RWPE2 (cell line): ENCODE measurements at regions not wholly inside any gene's neighbourhood (a gene's known extent, or its start where the extent isn't known, plus 50 kb on each side); places are given as distances from the start of the nearest gene placed in this dataset.

Experiments used
- ATAC-seq: fragments of 200-7000 bp; cut with Tn5 transposase; 3 replicates; pipeline ENCODE4 v1.9.1; 2021; ENCODE audit warnings: low read depth
- DNase-seq: peaks from one replicate; pipeline ENCODE4 v3.0.0-alpha.2; 2020; ENCODE audit warnings: low spot score
- H3K27ac ChIP-seq: fragments of 450-650 bp; 2 replicates; pipeline ENCODE4 v1.5.1; 2017; ENCODE audit warnings: mild to moderate bottlenecking; ENCODE audit not compliant: poor library complexity, severe bottlenecking
- H3K27me3 ChIP-seq: fragments of 250-450 bp; sonication (Bioruptor Pico); 2 replicates; pipeline ENCODE4 v1.5.1; 2021; ENCODE audit warnings: mild to moderate bottlenecking, moderate library complexity; ENCODE audit not compliant: insufficient read depth, poor library complexity, severe bottlenecking
- H3K36me3 ChIP-seq: fragments of 250-450 bp; sonication (Bioruptor Pico); 2 replicates; pipeline ENCODE4 v1.5.1; 2020; ENCODE audit warnings: low read depth, mild to moderate bottlenecking, moderate library complexity
- H3K4me1 ChIP-seq: fragments of 250-450 bp; sonication (Bioruptor Pico); 2 replicates; pipeline ENCODE4 v1.5.1; 2021; ENCODE audit warnings: mild to moderate bottlenecking, moderate library complexity; ENCODE audit not compliant: insufficient read depth, poor library complexity, severe bottlenecking
- H3K4me3 ChIP-seq: fragments of 250-450 bp; sonication (Bioruptor Pico); 2 replicates; pipeline ENCODE4 v1.5.1; 2021; ENCODE audit warnings: mild to moderate bottlenecking, moderate library complexity; ENCODE audit not compliant: severe bottlenecking
- H3K9me3 ChIP-seq: fragments of 250-450 bp; sonication (Bioruptor Pico); 2 replicates; pipeline ENCODE4 v1.5.1; 2021; ENCODE audit warnings: mild to moderate bottlenecking, moderate library complexity; ENCODE audit not compliant: severe bottlenecking
- TF ChIP-seq, protein P1 (sequence below): fragments of 450-650 bp; IDR thresholded peaks from one replicate; pipeline ENCODE4 v1.5.1; 2017; ENCODE audit warnings: mild to moderate bottlenecking, moderate library complexity; ENCODE audit not compliant: poor library complexity, severe bottlenecking

- DNase-seq (no peak), ATAC-seq (peak; percentile 29)
- no peaks in the 10 kb centered on the region for H3K27me3 ChIP-seq
- H3K9me3 ChIP-seq = no peaks in the 10 kb centered on the region
- TF ChIP-seq, protein P1, sequence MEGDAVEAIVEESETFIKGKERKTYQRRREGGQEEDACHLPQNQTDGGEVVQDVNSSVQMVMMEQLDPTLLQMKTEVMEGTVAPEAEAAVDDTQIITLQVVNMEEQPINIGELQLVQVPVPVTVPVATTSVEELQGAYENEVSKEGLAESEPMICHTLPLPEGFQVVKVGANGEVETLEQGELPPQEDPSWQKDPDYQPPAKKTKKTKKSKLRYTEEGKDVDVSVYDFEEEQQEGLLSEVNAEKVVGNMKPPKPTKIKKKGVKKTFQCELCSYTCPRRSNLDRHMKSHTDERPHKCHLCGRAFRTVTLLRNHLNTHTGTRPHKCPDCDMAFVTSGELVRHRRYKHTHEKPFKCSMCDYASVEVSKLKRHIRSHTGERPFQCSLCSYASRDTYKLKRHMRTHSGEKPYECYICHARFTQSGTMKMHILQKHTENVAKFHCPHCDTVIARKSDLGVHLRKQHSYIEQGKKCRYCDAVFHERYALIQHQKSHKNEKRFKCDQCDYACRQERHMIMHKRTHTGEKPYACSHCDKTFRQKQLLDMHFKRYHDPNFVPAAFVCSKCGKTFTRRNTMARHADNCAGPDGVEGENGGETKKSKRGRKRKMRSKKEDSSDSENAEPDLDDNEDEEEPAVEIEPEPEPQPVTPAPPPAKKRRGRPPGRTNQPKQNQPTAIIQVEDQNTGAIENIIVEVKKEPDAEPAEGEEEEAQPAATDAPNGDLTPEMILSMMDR = no peak
- H3K4me3 ChIP-seq = no peak overlapping the region
- H3K4me1 ChIP-seq = peaks cover 51% of the 10 kb centered on the region
- H3K36me3 ChIP-seq = no peaks in the 10 kb centered on the region
- peak overlapping the region; percentile 99 for H3K27ac ChIP-seq
These were observed 95.1 kb upstream of the DNAH5 start for GRCh38 chr5:14039576-14039975.

DNA sequence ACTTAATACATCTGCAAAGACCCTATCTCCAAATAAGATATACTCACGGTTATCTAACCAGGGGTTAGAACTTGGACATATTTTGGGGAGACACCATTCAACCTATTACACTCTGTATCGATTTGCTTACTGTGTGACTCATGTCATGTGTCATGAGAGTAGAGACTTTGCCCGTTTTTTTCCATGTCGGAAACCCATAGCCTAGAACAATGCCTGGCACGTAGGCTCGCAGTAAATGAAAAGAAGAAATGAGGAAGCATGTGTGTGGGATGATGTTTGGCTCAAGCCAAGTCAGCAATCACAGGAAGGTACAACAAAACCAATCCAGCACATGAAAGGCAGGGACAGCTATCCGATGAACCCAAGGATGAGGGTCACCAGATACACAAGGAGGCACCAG lies 94.6 kb upstream of the DNAH5 start:
- 0 out of 3 replicates have a peak, but pooled peaks have one; percentile 4 for ATAC-seq
- DNase-seq = no peak
- Histone ChIP-seq H3K27me3 (no peaks in the 10 kb centered on the region), H3K4me3 (no peak overlapping the region), H3K27ac (peak overlapping the region; percentile 99), H3K9me3 (no peaks in the 10 kb centered on the region), H3K36me3 (no peaks in the 10 kb centered on the region), H3K4me1 (peaks cover 52% of the 10 kb centered on the region)
- TF ChIP-seq, protein P1 = no peak

GRCh38 chr5:14038341-14038959 lies 94.0 kb upstream of the DNAH5 start:
- H3K9me3 ChIP-seq = no peaks in the 10 kb centered on the region
- peak overlapping the region; percentile 99 for H3K27ac ChIP-seq
- no peaks in the 10 kb centered on the region for H3K36me3 ChIP-seq
- H3K27me3 ChIP-seq = no peaks in the 10 kb centered on the region
- TF ChIP-seq, protein P1 = no peak
- H3K4me1 ChIP-seq = peaks cover 52% of the 10 kb centered on the region
- ATAC-seq (no peak), DNase-seq (no peak)
- H3K4me3 ChIP-seq = no peak overlapping the region

DNA sequence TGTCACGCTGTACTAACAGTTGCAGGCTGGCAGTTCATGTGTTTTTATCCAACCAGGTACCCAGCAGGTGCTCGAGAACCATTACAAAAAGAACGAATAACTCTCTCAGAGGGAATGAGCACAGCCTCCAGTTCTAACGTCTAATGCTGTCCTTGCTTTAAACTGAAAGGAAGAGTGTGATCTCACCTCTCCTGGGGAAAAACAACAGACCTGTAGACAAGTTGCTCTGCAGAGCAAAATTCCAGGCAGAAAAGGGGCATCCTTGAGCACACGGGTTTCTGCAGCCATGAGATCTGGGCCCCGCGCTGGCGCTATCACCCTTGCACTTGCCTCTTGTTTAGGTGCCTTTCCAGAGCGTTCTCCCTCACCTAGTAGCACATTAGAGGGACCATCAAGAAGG lies 92.5 kb upstream of the DNAH5 start:
- Histone ChIP-seq H3K4me3 (no peak overlapping the region), H3K4me1 (peaks cover 52% of the 10 kb centered on the region), H3K36me3 (no peaks in the 10 kb centered on the region), H3K27me3 (no peaks in the 10 kb centered on the region), H3K9me3 (no peaks in the 10 kb centered on the region), H3K27ac (peak overlapping the region; percentile 99)
- ATAC-seq (no peak), DNase-seq (no peak)
- TF ChIP-seq, protein P1 = no peak

GRCh38 chr5:14036514-14036913 lies 92.0 kb upstream of the DNAH5 start:
- Histone ChIP-seq H3K27ac (peak overlapping the region; percentile 99), H3K4me1 (peaks cover 52% of the 10 kb centered on the region), H3K36me3 (no peaks in the 10 kb centered on the region), H3K4me3 (no peak overlapping the region), H3K9me3 (no peaks in the 10 kb centered on the region), H3K27me3 (no peaks in the 10 kb centered on the region)
- DNase-seq (no peak), ATAC-seq (peak; percentile 15)
- TF ChIP-seq, protein P1 = no peak
